Keratinocyte (primary cell): ENCODE measurements at regions not wholly inside any gene's neighbourhood (a gene's known extent, or its start where the extent isn't known, plus 50 kb on each side); places are given as distances from the start of the nearest gene placed in this dataset.

Experiments
- DNase-seq: peaks from one replicate; pipeline ENCODE4 v3.0.0-alpha.2; 2011; ENCODE audit warnings: low read depth, missing footprints, low spot score
- FAIRE-seq: peaks from 2 replicates; lab custom pipeline; 2011; peaks lifted over from hg19 to GRCh38; lab: Jason Lieb, UNC
- H2AFZ ChIP-seq: 2 replicates; pipeline ENCODE4 v1.6.0; 2012; ENCODE audit warnings: low read length, control low read depth, inconsistent platforms; ENCODE audit not compliant: control insufficient read depth
- H3K27ac ChIP-seq: 2 replicates; pipeline ENCODE4 v1.5.1; 2011; ENCODE audit warnings: low read length; ENCODE audit not compliant: control insufficient read depth, insufficient read depth
- H3K27me3 ChIP-seq: 3 replicates; pipeline ENCODE4 v1.6.0; 2011; ENCODE audit warnings: low read length; ENCODE audit not compliant: control insufficient read depth, insufficient read depth; ENCODE audit errors: extremely low read depth
- H3K36me3 ChIP-seq, 2 experiments: 2 replicates in 1 of 2; 3 replicates in 1 of 2; pipeline ENCODE4 v1.5.1; 2011; ENCODE audit warnings: low read length in 2 of 2, mild to moderate bottlenecking in 1 of 2; ENCODE audit not compliant: control insufficient read depth in 2 of 2, insufficient read depth in 2 of 2; ENCODE audit errors: extremely low read depth in 1 of 2
- H3K4me1 ChIP-seq: 3 replicates; pipeline ENCODE4 v1.5.1; 2011; ENCODE audit warnings: low read length; ENCODE audit not compliant: control insufficient read depth, insufficient read depth; ENCODE audit errors: extremely low read depth
- H3K4me2 ChIP-seq: 3 replicates; pipeline ENCODE4 v1.6.0; 2011; ENCODE audit warnings: low read depth, low read length; ENCODE audit not compliant: control insufficient read depth, insufficient read depth; ENCODE audit errors: extremely low read depth
- H3K4me3 ChIP-seq, 3 experiments: fragments of 200-600 bp in 1 of 3; sonication (generic) in 1 of 3; 2 replicates in 2 of 3; 3 replicates in 1 of 3; pipeline ENCODE4 v1.5.1; 2011 to 2016; ENCODE audit warnings: low read length in 3 of 3, mild to moderate bottlenecking in 3 of 3, control low read depth in 2 of 3, inconsistent platforms in 1 of 3, low read depth in 1 of 3, mixed read lengths in 1 of 3, mixed run types in 1 of 3, moderate library complexity in 1 of 3; ENCODE audit not compliant: control insufficient read depth in 2 of 3, insufficient read depth in 2 of 3; ENCODE audit errors: extremely low read depth in 1 of 3
- H3K79me2 ChIP-seq: 2 replicates; pipeline ENCODE4 v1.6.0; 2012; ENCODE audit warnings: low read length; ENCODE audit not compliant: control insufficient read depth, insufficient read depth
- H3K9ac ChIP-seq: 3 replicates; pipeline ENCODE4 v1.6.0; 2011; ENCODE audit warnings: low read length; ENCODE audit not compliant: control insufficient read depth, insufficient read depth; ENCODE audit errors: extremely low read depth
- H3K9me1 ChIP-seq: 3 replicates; pipeline ENCODE4 v1.6.0; 2011; ENCODE audit warnings: low read length; ENCODE audit not compliant: control insufficient read depth, insufficient read depth; ENCODE audit errors: extremely low read depth
- H3K9me3 ChIP-seq: 2 replicates; pipeline ENCODE4 v1.5.1; 2012; ENCODE audit warnings: low read depth, low read length; ENCODE audit not compliant: control insufficient read depth
- H4K20me1 ChIP-seq: 3 replicates; pipeline ENCODE4 v1.6.0; 2011; ENCODE audit warnings: low read length; ENCODE audit not compliant: control insufficient read depth, insufficient read depth; ENCODE audit errors: extremely low read depth
- CTCF ChIP-seq, 3 experiments: IDR thresholded peaks in 1 of 3; conservative IDR thresholded peaks in 1 of 3; optimal IDR thresholded peaks in 1 of 3; 2 replicates in 2 of 3; 3 replicates in 1 of 3; pipeline versions ENCODE3 to v1.5.1; 2011; ENCODE audit warnings: low read length in 3 of 3, mild to moderate bottlenecking in 3 of 3, moderate library complexity in 2 of 3, control low read depth in 1 of 3, inconsistent platforms in 1 of 3; ENCODE audit not compliant: insufficient read depth in 2 of 3; ENCODE audit errors: extremely low read depth in 1 of 3
- EZH2 ChIP-seq: IDR thresholded peaks from one replicate; pipeline ENCODE4 v1.6.1; 2012; ENCODE audit warnings: inconsistent platforms, mild to moderate bottlenecking, low read length, moderate library complexity
- dilution Hi-C: fragments of 300-500 bp; cut with MboI; formaldehyde crosslinking; loops from one replicate; pipeline ENCODE4 v1.7.0; 2020; ENCODE audit warnings: low sequenced_read_pairs; ENCODE audit not compliant: extremely low pct_ligation_motif_present

GRCh38 chr10:131452926-131453720 lies 141.6 kb upstream of the TCERG1L start:
- FAIRE-seq, result no peak
- no peak overlapping the region for H3K9ac ChIP-seq
- dilution Hi-C loops, result no loop called here

GRCh38 chr10:131453721-131454634 lies 142.5 kb upstream of the TCERG1L start:
- dilution Hi-C loops, result no loop called here
- no peak for FAIRE-seq

More at GRCh38 chr10:131452926-131453720, 141.6 kb upstream of the TCERG1L start:
- TF ChIP-seq CTCF (optimal IDR thresholded peaks at IDR 0.05 in 1 of 3, IDR thresholded peaks at IDR 0.05 in 1 of 3, conservative IDR thresholded peaks at IDR 0.05 in 1 of 3; ENCODE audit: extremely low read depth in 1 of 3, insufficient read depth in 2 of 3, low read length in 3 of 3) (no peak), EZH2 (no peak)
- Histone ChIP-seq H3K4me2 (no peak overlapping the region), H3K9me3 (peaks cover 2% of the 10 kb centered on the region), H3K36me3 (no peaks in the 10 kb centered on the region), H2AFZ (no peak overlapping the region), H3K4me3 (no peak overlapping the region), H3K4me1 (no peaks in the 10 kb centered on the region), H4K20me1 (no peaks in the 10 kb centered on the region), H3K27me3 (no peaks in the 10 kb centered on the region), H3K9me1 (no peaks in the 10 kb centered on the region), H3K79me2 (no peaks in the 10 kb centered on the region), H3K27ac (no peak overlapping the region)
- DNase-seq, result no peak

More at GRCh38 chr10:131453721-131454634, 142.5 kb upstream of the TCERG1L start:
- Histone ChIP-seq H3K36me3 (no peaks in the 10 kb centered on the region), H3K27me3 (no peaks in the 10 kb centered on the region), H2AFZ (no peak overlapping the region), H3K9me1 (no peaks in the 10 kb centered on the region), H3K4me2 (no peak overlapping the region), H3K9me3 (peaks cover 2% of the 10 kb centered on the region), H3K4me1 (no peaks in the 10 kb centered on the region), H3K9ac (no peak overlapping the region), H3K27ac (no peak overlapping the region), H4K20me1 (no peaks in the 10 kb centered on the region), H3K4me3 (no peak overlapping the region), H3K79me2 (no peaks in the 10 kb centered on the region)
- no peak for DNase-seq
- TF ChIP-seq CTCF (optimal IDR thresholded peaks at IDR 0.05 in 1 of 3, IDR thresholded peaks at IDR 0.05 in 1 of 3, conservative IDR thresholded peaks at IDR 0.05 in 1 of 3; ENCODE audit: extremely low read depth in 1 of 3, insufficient read depth in 2 of 3, low read length in 3 of 3) (peak in 2 of 3 experiments; percentile 21 to 35), EZH2 (no peak)
